Hematopoietic multipotent progenitor cell treated with erythropoietin and hydrocortisone succinate and interleukin-3 and kit ligand, for 15 days (in vitro differentiated cells): ENCODE measurements at regions not wholly inside any gene's neighbourhood (a gene's known extent, or its start where the extent isn't known, plus 50 kb on each side); places are given as distances from the start of the nearest gene placed in this dataset.
"Not testable (repeated sequence)": the region's sequence is repeated elsewhere in the genome, so short reads cannot be mapped to it uniquely, and the experiment has no call there.

Experiments used
- DNase-seq: peaks from one replicate; pipeline ENCODE4 v3.0.0-alpha.2; 2015; ENCODE audit warnings: low spot score

GRCh38 chr13:73844986-73845385 is 289.2 kb downstream of the KLF12 start:
- DNase-seq, result no peak

DNA sequence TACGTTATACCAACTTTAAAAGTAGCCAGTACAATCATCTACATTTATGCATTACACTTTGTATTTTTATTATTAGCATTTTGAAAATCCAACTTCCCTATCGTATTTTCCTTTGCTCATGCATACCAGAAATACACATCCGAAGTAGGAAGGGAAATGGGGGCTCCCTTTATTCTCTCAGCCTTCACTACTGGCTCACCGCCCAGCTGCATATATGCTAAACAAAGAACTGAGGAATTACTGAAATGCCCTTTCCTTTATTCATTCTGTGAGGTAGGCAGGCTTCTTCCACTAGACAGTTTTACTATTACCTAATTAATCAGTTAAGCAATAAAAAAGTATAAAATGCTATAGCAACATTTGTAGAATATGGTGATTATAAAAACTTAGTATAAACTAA is 291.6 kb downstream of the KLF12 start:
- no peak for DNase-seq

- DNase-seq, result no peak
These were observed 292.0 kb downstream of the KLF12 start for GRCh38 chr13:73842184-73842583.

- no peak for DNase-seq
These were observed 297.1 kb downstream of the KLF12 start for GRCh38 chr13:73837147-73837546.

DNA sequence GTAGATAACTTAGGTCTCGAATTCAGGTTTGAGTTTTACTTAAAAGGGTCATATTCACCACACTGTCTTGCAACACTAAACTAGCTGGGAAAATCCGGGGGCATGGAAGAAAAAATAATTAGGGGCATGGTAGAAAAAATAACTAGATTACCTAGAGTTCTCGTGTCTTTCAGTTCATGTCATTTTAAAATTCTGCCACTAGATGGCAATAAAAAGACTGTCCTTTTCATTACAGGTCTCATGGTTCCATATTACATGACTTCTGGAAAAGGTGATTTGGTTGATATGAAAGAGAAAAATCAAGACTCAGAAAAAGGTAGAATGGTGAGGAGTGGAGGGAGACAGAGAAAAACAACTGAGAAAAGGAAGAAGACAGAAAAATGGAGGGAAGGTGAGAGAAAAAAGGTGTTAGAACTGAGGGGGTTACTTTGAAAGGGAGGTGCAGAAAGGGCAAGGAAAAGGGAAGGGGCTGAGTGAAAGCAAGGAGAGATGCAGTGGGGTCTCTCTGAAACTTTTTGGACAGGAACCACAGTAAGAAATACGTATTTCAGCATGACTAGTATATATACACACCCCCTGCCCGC is 299.0 kb downstream of the KLF12 start:
- DNase-seq, result peak; percentile 22

DNA sequence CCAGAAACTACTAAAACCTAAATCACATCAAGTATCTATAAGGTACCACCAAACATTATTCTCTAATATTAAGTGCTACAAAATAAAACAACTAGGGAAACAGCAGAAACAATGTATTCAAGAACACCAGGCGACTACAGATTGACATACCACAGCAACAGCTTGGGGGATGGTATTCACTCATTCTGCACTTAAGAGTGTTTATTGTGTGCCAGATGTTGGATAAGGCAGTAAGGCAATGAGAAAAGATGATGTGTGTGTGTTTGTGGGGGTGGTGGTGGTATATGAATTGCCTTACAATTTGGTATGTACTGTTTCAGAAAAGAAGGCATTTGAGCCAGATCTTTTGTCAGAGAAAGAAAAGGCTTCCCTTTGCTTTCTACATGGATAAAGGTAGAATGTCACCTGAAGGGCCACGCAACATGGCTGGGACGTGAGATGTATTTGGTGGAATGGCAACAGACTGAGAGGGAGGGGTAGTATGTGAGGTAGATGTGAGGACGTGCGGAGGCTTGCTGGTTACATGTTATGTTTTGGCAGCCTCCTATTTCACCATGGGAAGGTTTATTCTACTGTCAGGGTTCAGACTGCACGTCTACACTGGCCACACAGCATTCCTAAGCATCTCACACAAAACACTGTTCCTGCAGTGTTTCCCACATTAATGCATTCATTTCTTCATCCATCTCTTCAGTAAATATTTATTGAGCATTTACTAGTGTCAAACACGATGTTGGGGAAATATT is 300.7 kb downstream of the KLF12 start:
- no peak for DNase-seq

GRCh38 chr13:73832825-73833224 is 301.4 kb downstream of the KLF12 start:
- no peak for DNase-seq

DNA sequence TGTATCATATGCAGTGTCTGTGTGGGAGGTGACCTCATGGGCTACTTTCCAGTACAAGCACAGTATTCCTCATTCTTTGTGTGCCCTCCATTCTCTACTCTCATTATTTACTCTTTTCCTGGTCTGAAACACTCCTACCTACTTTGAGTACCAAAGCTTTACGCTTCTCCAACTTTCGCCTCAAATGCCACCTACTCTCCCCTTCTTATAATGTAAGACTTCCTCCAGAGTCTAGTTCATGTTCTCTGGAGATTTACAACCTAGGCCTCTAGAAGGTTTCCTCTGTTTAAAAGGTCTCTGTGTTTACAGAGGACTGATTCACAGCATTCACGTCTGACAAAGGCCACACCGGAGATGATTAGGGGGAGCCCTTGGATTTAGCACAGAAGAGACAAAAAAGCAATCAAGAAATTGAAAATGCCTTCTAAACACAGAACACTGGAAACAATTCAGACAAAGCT is 302.0 kb downstream of the KLF12 start:
- DNase-seq, result no peak

- no peak for DNase-seq
These were observed 304.8 kb downstream of the KLF12 start for GRCh38 chr13:73829416-73829815.

DNA sequence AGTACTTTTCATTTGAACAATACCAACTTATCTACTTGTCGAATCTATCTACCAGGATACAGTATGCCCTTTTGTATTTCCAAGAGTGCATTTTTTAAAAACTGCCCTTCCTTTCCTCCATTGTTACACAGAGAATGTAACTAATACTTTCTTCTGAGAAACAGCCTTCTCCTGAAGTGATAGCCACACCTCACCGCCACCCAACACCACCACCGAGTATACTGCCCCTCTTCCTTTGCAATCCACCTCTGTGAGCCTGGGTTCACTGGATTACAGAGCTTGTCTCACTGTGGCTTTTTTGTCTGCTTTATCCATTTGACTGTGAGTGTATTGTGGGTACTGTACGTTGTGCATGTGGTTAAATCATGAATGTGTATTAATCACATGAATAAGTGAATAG is 305.4 kb downstream of the KLF12 start:
- DNase-seq, result no peak

DNA sequence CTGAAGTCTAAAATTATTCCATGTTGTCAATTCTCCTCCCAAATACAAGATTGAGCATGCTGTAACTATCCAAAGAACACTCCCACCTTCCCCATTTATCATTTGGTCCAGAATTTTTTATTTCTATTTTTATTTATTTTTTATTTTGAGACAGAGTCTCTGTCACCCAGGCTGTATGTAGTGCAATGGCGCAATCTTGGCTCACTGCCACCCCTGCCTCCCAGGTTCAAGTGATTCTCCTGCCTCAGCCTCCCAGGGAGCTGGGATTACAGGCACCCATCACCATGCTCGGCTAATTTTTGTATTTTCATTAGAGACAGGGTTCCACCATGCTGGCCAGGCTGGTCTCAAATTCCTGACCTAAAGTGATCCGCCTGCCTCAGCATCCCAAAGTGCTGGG is 306.8 kb downstream of the KLF12 start:
- DNase-seq, result no peak

GRCh38 chr13:73825143-73825542 is 309.1 kb downstream of the KLF12 start:
- no peak for DNase-seq

- DNase-seq, result no peak
These were observed 311.3 kb downstream of the KLF12 start for GRCh38 chr13:73822668-73823592.

DNA sequence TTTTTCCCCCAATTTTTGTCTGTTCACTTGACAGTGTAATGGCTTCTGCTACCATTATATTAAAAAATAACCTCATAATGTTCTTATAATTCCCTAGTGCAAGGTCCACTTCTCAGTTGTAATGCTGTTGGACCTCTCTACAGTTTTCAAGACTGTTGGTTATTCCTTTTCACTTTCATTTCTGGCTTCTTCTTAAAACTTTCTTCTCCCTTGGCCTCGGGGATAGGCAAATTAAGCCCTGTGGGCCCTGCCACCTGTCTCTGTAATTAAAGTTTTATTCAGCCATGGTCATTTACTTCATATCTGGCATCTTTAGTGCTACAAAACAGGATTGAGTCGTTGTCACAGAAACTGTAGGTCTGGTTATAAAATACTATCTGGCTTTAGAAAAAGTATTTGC is 313.5 kb downstream of the KLF12 start:
- DNase-seq, result no peak

GRCh38 chr13:73820285-73820684 is 313.9 kb downstream of the KLF12 start:
- DNase-seq, result no peak

DNA sequence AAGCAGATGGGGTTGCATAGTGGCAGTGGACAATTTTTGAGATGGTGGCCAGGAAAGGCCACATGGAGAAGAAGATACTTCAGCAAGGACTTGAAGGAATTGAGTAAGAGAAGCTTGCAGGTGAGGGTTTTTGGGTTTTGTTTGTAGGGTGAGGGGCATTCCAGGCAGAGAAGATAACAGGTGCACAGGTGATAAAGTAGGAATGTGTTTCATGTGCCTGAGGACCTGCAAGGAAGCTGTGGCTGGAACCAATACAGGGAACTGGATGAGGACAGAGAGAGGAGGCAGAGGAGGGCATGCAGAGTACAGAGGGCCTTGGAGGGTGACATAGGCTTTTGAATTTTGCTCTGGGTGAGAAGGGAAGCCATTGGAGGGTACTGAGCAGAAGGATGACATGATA is 314.5 kb downstream of the KLF12 start:
- DNase-seq, result no peak

DNA sequence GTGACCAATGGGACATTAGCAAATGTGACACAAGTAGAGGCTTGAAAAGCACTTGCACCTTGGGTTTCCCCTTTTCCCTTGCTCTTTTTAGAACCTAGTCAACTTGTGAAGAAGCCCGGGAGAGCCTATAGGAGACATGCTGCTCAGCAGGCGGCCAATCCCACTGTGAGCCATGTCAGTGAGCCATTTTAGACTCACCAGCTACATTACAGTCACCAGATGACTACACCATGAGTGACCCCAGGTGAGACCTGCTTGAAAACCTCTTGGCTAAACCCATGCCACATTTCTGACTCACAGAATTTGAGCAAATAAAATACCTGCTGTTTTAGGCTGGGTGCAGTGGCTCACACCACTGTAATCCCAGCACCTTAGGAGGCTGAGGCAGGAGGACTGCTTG is 317.5 kb downstream of the KLF12 start:
- no peak for DNase-seq

DNA sequence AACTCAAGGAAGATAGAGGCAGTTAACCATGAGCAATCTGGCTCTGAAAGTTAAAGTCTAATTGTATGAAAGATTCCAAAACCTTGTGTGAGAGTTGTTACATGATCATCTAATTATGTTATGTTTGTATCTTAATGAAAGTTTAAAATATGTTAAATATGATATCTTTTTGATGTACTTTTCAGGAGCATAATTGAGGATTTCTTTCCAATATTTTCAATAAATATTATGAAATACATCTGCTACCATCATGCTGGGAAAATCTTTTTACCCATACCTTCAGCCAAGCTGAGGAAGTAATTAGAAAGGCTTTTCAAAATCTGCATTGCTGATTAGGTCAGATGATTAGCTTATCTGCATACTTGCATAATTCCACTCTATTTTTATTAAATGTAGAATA is 318.4 kb downstream of the KLF12 start:
- no peak for DNase-seq

GRCh38 chr13:73810647-73811046 is 323.6 kb downstream of the KLF12 start:
- DNase-seq, result no peak

DNA sequence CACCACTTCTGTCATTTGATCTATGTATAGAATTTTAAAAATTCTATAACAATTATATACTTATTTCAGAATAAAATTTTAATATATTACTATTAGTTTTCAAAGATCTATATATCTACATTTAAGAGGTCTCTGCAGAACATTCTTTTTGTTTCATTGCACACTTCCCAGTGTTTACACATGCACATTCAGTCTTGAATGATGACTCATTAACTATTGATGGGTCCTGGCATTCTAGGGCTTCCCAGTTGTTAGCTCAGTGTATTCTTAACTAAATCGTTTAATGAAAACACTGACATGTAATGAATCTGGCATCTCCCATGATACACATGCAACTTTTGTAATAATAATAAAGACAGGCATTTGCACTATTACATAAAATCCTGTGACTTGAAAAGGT is 324.6 kb downstream of the KLF12 start:
- no peak for DNase-seq

- no peak for DNase-seq
These were observed 325.9 kb downstream of the KLF12 start for GRCh38 chr13:73808318-73808717.

DNA sequence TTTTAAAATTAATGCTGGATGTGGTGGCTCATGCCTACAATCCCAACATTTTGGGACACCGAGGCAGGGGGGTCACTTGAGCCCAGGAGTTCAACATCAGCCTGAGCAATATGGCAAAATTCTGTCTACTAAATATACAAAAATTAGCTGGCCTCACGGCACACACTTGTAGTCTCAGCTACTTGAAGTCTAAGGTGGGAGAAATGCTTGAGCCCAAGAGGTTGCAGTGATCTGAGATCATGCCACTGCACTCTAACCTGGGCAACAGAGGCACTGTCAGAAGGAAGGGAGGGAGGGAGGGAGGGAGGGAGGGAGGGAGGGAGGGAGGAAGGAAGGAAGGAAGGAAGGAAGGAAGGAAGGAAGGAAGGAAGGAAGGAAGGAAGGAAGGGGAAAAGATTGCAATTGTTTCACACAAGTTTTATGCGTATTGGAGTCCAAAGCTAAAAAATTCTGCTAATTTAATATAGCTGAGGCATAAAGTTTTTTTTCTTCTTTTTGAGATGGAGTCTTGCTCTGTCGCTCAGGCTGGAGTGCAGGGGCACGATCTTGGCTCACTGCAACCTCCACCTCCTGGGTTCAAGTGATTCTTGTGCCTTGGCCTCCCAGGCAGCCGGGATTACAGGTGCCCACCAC is 328.8 kb downstream of the KLF12 start:
- not testable (repeated sequence) for DNase-seq
